ENCODE measurements at regions not wholly inside any gene's neighbourhood (a gene's known extent, or its start where the extent isn't known, plus 50 kb on each side); places are given as distances from the start of the nearest gene placed in this dataset.
A peak's percentile ranks its signal among the peaks of the same experiment; 100 is the strongest.
"Not testable (repeated sequence)": the region's sequence is repeated elsewhere in the genome, so short reads cannot be mapped to it uniquely, and the experiment has no call there.

- no peak for DNase-seq
Measured at GRCh38 chr16:85502357-85502756, 110.8 kb upstream of the GSE1 start.

GRCh38 chr16:85503679-85504231 lies 109.4 kb upstream of the GSE1 start:
- DNase-seq = peak; percentile 86

GRCh38 chr16:85504242-85504641 lies 108.9 kb upstream of the GSE1 start:
- no peak for DNase-seq

- DNase-seq = no peak
Measured at GRCh38 chr16:85505794-85506634, 107.1 kb upstream of the GSE1 start.

- no peak for DNase-seq
Measured at GRCh38 chr16:85506635-85506911, 106.5 kb upstream of the GSE1 start.

- no peak for DNase-seq
Measured at GRCh38 chr16:85507342-85507741, 105.8 kb upstream of the GSE1 start.

GRCh38 chr16:85508388-85508787 lies 104.7 kb upstream of the GSE1 start:
- no peak for DNase-seq

GRCh38 chr16:85508993-85509392 lies 104.1 kb upstream of the GSE1 start:
- no peak for DNase-seq

- DNase-seq = no peak
Measured at GRCh38 chr16:85510041-85510659, 103.0 kb upstream of the GSE1 start.

GRCh38 chr16:85511938-85512807 lies 100.9 kb upstream of the GSE1 start:
- DNase-seq = no peak

GRCh38 chr16:85512808-85513115 lies 100.4 kb upstream of the GSE1 start:
- DNase-seq = no peak

- no peak for DNase-seq
Measured at GRCh38 chr16:85513180-85513579, 99.9 kb upstream of the GSE1 start.

GRCh38 chr16:85513649-85514048 lies 99.5 kb upstream of the GSE1 start:
- DNase-seq = no peak

- DNase-seq = no peak
Measured at GRCh38 chr16:85514295-85514597, 98.9 kb upstream of the GSE1 start.

- DNase-seq = peak; percentile 69
Measured at GRCh38 chr16:85514598-85515318, 98.4 kb upstream of the GSE1 start.

- DNase-seq = no peak
Measured at GRCh38 chr16:85515319-85515745, 97.8 kb upstream of the GSE1 start.

GRCh38 chr16:85515830-85516397 lies 97.2 kb upstream of the GSE1 start:
- no peak for DNase-seq

GRCh38 chr16:85517154-85517553 lies 96.0 kb upstream of the GSE1 start:
- DNase-seq = no peak

GRCh38 chr16:85517563-85518179 lies 95.5 kb upstream of the GSE1 start:
- DNase-seq = no peak

- no peak for DNase-seq
Measured at GRCh38 chr16:85518398-85519049, 94.6 kb upstream of the GSE1 start.

- DNase-seq = not testable (repeated sequence)
Measured at GRCh38 chr16:85519050-85519440, 94.1 kb upstream of the GSE1 start.
